CD4-positive, alpha-beta T cell treated with Interleukin-4 for 1 hour (primary cell): ENCODE measurements at regions not wholly inside any gene's neighbourhood (a gene's known extent, or its start where the extent isn't known, plus 50 kb on each side); places are given as distances from the start of the nearest gene placed in this dataset.
"Not testable (repeated sequence)": the region's sequence is repeated elsewhere in the genome, so short reads cannot be mapped to it uniquely, and the experiment has no call there.

Experiments
- DNase-seq, 2 donors: peaks; one replicate each; pipeline ENCODE4 v3.0.0-alpha.2; 2020 to 2022

DNA sequence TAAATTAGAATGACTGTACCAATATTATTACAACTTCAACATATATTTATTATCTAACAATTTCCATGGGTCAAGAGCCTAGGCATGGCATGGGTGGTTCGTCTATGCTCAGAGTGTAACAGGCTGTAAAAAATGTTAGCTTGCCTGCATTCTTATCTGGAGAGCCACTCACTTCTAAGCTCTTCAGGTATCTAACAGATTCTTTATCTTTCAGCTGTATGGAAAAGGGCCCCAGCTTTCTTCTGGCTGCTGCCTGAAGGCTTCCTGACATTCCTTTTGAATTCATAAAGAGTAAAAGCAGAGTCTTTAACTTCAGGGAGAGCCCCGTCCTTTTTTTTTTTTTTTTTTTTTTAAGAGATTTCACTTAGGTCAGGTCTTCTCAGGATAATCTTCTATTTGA is 648.8 kb downstream of the NXPH1 start:
- DNase-seq, result no peak

- DNase-seq, result no peak
Observed at GRCh38 chr7:9083837-9084236, 650.4 kb downstream of the NXPH1 start.

DNA sequence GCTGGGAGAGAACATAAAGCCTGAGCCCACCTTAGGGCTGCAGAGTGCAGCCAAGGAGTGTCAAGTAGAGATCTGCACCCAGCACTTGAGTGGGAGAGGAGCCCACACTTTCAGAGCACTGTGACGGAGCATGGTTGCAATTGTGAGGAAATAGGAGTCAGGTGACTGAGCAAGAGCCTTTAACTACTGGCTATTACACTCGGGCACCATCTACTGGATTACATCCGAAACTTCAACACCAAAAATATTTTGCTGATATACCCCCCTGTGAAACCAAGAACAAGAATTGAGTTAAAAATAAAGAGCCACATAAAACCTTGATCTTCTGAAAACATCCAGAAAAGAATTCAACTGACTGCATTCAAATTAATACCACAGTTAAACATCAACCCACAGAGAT is 657.9 kb downstream of the NXPH1 start:
- DNase-seq, result no peak

DNA sequence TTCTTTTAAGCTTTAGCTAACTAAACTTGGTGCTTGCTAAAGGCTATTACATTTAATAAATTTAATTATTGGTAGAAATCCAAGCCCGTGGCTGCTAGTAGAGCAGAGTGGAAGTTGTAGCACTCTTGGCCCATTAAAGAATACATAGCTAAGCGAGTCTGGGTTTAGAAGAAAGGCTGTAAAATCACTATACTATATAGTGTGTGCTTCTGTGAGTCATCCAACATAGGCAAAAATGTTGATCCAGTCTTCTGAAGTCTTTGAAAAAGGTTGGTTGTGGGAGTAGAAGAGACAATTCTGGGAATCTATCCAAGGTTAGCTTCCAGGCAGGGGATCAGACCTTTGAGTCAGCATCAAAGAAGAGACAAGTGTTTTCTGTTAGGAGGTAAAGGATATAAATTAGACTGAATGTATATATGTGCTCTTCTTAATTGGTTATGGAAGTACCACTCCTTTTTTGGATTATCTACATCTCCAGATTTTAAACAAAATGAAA is 664.2 kb downstream of the NXPH1 start:
- DNase-seq, result no peak

DNA sequence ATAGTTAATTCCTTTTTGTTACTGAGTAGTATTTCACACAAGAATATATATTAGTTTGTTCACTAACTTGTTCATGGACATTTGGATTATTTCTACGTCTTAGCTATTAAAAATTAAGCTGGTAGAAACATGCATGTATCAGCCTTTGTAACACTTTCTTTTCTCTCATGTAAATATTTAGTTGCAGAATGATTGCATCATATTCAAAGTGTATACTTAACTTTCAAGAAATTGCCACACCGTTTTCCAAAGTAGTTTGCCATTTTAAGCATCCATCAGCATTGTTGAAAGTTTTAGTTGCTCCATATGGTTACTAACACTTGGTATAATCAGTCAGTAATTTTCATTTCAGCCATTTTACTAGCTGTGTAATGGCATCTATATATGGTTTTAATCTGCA is 666.9 kb downstream of the NXPH1 start:
- no peak for DNase-seq

DNA sequence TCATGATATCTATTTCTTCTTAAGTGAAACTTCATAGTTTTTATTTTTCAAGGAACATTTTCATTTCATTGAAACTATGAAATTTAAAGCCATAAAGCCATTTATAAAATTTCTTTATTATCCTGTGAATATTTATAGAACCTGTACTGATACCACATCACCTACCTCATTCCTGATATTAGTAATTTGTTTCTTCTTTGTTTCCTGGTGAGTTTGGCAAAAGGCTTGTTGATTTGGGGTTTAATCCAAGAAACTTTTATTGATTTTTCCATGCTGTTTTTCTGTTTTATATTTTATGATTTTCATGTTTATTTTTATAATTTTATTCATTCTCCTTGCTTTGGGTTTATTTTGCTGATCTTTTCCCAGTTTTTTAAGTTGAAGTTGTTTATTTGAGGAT is 669.4 kb downstream of the NXPH1 start:
- no peak for DNase-seq

- no peak for DNase-seq
Observed at GRCh38 chr7:9106747-9107146, 673.3 kb downstream of the NXPH1 start.

- DNase-seq, result no peak
Observed at GRCh38 chr7:9120331-9120730, 686.9 kb downstream of the NXPH1 start.

- DNase-seq, result no peak
Observed at GRCh38 chr7:9124320-9124719, 690.9 kb downstream of the NXPH1 start.

- no peak for DNase-seq
Observed at GRCh38 chr7:9125246-9125645, 691.8 kb downstream of the NXPH1 start.

GRCh38 chr7:9127901-9128300 is 694.5 kb downstream of the NXPH1 start:
- no peak for DNase-seq

DNA sequence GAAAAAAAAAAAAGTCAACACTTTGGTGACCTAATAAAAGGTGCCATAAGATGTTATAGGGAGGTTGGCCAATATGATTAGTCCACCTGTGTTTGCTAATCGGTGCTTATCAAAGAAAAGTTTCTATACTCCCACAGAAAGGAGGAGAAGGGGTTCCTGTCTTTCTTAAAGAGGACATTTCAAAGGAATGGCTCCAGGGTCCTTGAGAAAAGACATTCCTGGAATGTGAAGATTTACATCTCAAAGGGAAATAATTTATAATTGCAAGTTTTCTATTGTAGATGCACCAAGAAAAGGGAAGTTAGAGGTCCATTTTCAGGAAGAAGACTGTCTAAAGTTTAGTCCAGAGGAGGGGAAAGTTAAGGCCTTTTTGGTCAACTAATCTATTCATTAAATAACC is 715.3 kb downstream of the NXPH1 start:
- DNase-seq, result no peak

- no peak for DNase-seq
Observed at GRCh38 chr7:9149499-9150082, 716.2 kb downstream of the NXPH1 start.

DNA sequence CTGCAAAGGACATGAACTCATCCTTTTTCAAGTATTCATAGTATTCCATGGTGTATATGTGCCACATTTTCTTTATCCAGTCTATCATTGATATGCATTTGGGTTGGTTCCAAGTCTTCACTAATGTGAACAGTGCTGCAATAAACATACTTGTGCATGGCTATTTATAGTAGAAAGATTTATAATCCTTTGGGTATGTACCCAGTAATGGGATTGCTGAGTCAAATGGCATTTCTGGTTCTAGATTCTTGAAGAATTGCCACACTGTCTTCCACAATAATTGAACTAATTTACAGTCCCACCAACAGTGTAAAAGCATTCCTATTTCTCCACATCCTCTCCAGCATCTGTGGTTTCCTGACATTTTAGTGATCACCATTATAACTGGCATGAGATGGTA is 730.3 kb downstream of the NXPH1 start:
- not testable (repeated sequence) for DNase-seq

- no peak for DNase-seq
Observed at GRCh38 chr7:9175871-9176270, 742.5 kb downstream of the NXPH1 start.

GRCh38 chr7:9181356-9181755 is 747.9 kb downstream of the NXPH1 start:
- DNase-seq, result no peak

DNA sequence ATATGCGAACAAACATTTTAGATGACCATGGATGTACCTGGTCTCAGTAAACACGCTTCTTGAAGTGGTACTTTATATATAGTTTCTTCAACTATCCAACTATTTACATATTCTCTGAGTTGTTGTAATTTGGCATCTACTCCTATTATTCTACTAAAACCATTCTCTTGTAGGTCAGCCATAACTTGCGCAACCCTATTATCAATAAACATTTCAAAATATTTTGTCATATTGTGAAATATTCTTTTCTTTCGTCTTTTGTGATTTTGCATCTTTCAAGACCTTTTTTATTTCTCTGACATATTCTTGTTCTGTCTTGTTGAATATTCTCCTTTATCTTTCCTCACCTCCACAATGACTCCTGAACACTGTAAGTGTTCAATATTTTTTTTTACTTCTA is 753.3 kb downstream of the NXPH1 start:
- no peak for DNase-seq

- DNase-seq, result no peak
Observed at GRCh38 chr7:9189703-9190102, 756.3 kb downstream of the NXPH1 start.

DNA sequence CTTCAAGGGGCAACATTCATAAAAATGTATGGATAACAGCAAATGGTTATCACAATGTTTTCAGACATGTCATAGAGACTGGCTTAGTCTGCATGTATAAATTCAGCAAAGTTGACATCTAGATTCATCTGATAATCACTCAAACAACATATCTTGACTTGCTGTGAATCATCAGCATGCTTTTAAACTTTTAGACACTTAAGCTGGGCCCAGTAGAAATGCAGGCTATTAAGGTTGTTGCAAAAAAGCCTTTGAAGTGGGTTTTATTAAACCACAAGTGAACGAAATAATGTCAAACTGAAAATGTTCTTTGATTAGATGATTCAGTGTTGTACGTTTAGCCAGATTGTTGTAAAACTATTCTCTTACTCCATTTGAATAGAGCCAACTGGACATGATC is 759.6 kb downstream of the NXPH1 start:
- DNase-seq, result no peak

DNA sequence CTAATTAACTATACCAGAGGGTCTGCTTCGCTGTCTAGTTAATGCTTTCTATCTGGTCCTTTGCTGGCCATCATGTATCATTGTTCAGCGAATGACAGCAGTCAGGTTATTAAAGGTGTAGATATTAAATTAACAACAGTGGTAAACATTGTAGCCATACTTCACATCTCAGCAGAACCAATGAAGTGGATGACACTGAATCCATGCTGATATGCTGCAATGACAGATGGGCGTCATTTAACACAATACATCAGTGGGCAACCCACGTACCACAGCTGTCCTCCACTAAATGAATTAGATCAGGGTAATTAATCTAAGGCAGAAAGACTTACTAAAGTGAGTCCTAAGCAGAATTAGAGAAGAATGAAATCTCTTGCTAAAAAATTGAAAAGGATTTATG is 767.2 kb downstream of the NXPH1 start:
- no peak for DNase-seq

DNA sequence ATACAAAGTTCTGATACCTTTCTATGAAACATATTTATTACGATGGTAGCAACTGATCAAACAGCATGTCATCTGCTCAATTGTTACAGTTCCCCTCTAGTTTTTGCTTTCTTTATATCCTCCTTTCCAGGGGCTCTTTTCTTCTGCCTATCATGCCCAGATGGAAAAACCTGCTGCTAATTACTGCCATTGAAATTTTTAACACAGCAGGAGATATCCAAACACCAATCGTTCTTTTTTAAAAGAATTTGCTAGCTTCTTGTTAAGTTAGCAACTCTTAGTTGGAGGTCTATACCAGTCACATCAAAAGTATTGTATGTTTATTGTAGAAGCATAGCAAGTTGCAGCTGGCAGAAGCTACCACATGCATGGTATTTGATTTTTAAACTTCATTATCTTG is 768.5 kb downstream of the NXPH1 start:
- DNase-seq, result no peak

DNA sequence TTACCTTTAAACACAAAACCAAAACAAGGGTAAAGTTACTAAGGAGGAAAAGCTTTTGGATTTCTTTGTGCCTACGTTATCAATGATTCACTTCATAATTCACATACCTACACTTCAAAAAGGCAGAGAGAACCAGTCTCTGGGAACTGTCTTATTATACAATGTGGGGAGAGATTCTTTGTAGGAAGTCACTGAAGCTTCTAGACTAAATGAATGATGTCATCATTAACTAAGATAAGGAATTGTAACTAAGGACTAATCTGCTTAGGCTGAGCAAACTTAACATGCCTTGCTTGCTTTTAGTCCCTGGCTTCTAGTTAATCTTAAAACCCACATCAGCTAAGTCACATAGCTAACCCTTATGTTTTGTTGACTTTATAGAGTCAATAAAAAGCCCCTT is 771.2 kb downstream of the NXPH1 start:
- no peak for DNase-seq

GRCh38 chr7:9210114-9210513 is 776.7 kb downstream of the NXPH1 start:
- no peak for DNase-seq

DNA sequence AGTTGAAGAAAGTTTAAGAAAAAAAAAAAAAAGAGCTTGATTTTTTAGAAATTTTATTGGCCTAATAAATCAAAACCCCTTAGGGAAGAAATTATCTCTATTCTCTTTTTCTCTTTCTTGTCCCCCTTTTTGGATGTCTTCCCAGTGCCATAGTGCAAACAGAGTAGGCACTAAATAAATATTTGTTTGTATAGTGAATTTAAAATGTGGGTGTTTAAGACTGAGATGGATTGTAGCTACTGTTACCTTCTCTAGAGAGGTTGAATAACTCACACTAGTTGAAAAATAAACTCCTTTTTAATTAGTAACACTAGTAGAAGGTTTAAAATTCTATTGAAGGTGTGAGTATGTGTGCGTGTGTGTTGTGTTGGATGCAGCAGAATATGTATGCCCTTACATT is 783.8 kb downstream of the NXPH1 start:
- no peak for DNase-seq

DNA sequence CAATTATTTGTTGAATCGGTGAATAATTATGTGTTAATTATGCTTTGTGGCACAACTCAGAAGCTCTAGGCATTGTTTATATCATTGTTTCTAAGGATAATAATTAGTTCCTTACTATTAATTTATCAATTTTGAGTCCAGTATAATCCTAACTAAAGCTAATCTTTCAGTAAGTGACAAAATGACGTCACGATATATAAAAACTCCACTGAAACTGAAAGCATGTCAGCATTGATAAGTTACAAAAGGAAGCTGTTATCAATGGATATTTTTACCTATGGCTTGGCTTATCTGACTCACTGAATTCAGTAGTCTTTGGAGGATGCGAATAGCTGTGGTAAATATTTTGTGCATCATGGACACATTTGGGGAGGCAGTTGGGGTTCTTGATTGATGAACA is 793.1 kb downstream of the NXPH1 start:
- no peak for DNase-seq

DNA sequence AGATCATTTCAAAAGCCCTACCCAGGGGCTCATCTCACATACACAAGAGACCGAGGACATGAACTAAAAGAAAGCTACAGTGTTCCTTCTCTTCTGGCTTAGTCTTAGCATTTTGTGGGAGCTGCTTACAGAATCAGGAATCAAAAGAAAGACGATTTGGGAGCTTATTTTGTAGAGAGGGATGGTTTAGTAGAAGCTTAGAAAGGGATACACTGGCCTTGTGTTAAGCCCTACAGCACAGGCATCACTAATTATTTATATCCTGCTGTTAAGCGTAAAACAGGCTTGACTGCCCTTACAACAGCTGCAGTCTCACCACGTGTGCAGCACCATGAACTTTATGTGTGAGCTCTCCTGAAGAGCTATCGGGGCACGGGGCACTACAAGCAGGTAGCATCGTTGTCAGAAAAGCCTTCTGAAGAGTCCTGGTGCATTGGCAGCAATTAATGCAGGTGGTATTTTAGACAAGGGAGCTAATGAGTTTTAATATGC is 798.3 kb downstream of the NXPH1 start:
- no peak for DNase-seq
